H1 (cell line): ENCODE measurements at regions not wholly inside any gene's neighbourhood (a gene's known extent, or its start where the extent isn't known, plus 50 kb on each side); places are given as distances from the start of the nearest gene placed in this dataset.

Experiments used
- CTCF ChIA-PET: fragments of 300-600 bp; sonication (Branson Sonifier 250); formaldehyde crosslinking; loops from one replicate; lab custom pipeline; 2021; ENCODE audit not compliant: partially characterized antibody; lab: Charles Lee
- POLR2A ChIA-PET: fragments of 300-600 bp; sonication (Branson Sonifier 250); formaldehyde crosslinking; loops from one replicate; lab custom pipeline; 2021; ENCODE audit warnings: inconsistent platforms; ENCODE audit not compliant: partially characterized antibody; lab: Charles Lee
- DNase-seq, 2 experiments: peaks; one replicate each; pipeline versions ENCODE4 v3.0.0 to v3.0.0-alpha.2; 2010 to 2022; ENCODE audit warnings: low spot score in 2 of 2, low read depth in 1 of 2, mixed read lengths in 1 of 2
- FAIRE-seq: peaks from 2 replicates; lab custom pipeline; 2011; peaks lifted over from hg19 to GRCh38; lab: Jason Lieb, UNC
- H2AFZ ChIP-seq: 2 replicates; pipeline ENCODE4 v1.8.1; 2012; ENCODE audit warnings: low read length, inconsistent platforms
- H2AK5ac ChIP-seq: 2 replicates; pipeline ENCODE4 v1.6.1; 2013; ENCODE audit warnings: low read depth, low read length
- H2BK120ac ChIP-seq: replicated peaks from 2 replicates; pipeline ENCODE3; 2013; ENCODE audit warnings: low read depth, low read length, inconsistent platforms
- H2BK12ac ChIP-seq: 2 replicates; pipeline ENCODE4 v1.6.1; 2013; ENCODE audit warnings: low read depth, low read length
- H2BK15ac ChIP-seq: 2 replicates; pipeline ENCODE4 v1.6.1; 2013; ENCODE audit warnings: low read length
- H2BK20ac ChIP-seq: 2 replicates; pipeline ENCODE4 v1.6.1; 2013; ENCODE audit warnings: low read length
- H2BK5ac ChIP-seq: 2 replicates; pipeline ENCODE4 v1.6.1; 2013; ENCODE audit warnings: low read depth, low read length
- H3K14ac ChIP-seq: 2 replicates; pipeline ENCODE4 v1.6.1; 2013; ENCODE audit warnings: inconsistent platforms; ENCODE audit not compliant: insufficient read length
- H3K18ac ChIP-seq: 2 replicates; pipeline ENCODE4 v1.6.1; 2013; ENCODE audit warnings: low read length; ENCODE audit errors: extremely low read depth
- H3K23ac ChIP-seq: 2 replicates; pipeline ENCODE4 v1.6.1; 2013; ENCODE audit warnings: inconsistent platforms; ENCODE audit not compliant: insufficient read length
- H3K23me2 ChIP-seq: 2 replicates; pipeline ENCODE4 v1.6.1; 2013; ENCODE audit warnings: low read depth, low read length
- H3K27ac ChIP-seq: 2 replicates; pipeline ENCODE4 v1.6.1; 2011; ENCODE audit warnings: low read depth, low read length, inconsistent platforms
- H3K27me3 ChIP-seq, 4 experiments: replicated peaks in 1 of 4; 1 replicate in 1 of 4; 2 replicates in 3 of 4; pipeline versions ENCODE4 v1.6.1 to v1.8.1; 2011 to 2013; ENCODE audit warnings: low read length in 3 of 4, mild to moderate bottlenecking in 3 of 4, inconsistent platforms in 2 of 4, mixed read lengths in 2 of 4, moderate library complexity in 1 of 4; ENCODE audit not compliant: control insufficient read depth in 3 of 4, insufficient read depth in 3 of 4; ENCODE audit errors: extremely low read depth in 1 of 4
- H3K36me3 ChIP-seq, 4 experiments: 2 replicates each; pipeline versions ENCODE4 v1.6.1 to v1.8.1; 2011 to 2013; ENCODE audit warnings: mild to moderate bottlenecking in 4 of 4, low read length in 3 of 4, moderate library complexity in 2 of 4, control low read depth in 1 of 4, inconsistent platforms in 1 of 4; ENCODE audit not compliant: insufficient read depth in 4 of 4, control insufficient read depth in 2 of 4
- H3K4ac ChIP-seq: replicated peaks from 2 replicates; pipeline ENCODE3; 2013; ENCODE audit warnings: low read length, low read depth, mixed read lengths, inconsistent platforms; ENCODE audit not compliant: insufficient read length
- H3K4me1 ChIP-seq, 4 experiments: replicated peaks in 1 of 4; 1 replicate in 1 of 4; 2 replicates in 3 of 4; pipeline versions ENCODE4 v1.6.1 to v1.8.1; 2011 to 2013; ENCODE audit warnings: low read length in 3 of 4, inconsistent platforms in 2 of 4, mixed read lengths in 1 of 4; ENCODE audit not compliant: insufficient read depth in 4 of 4, control insufficient read depth in 3 of 4
- H3K4me2 ChIP-seq, 2 experiments: 2 replicates each; pipeline versions ENCODE4 v1.6.1 to v1.8.1; 2011 to 2013; ENCODE audit warnings: low read depth in 2 of 2, low read length in 2 of 2, control low read depth in 1 of 2, inconsistent platforms in 1 of 2, mild to moderate bottlenecking in 1 of 2; ENCODE audit not compliant: insufficient read depth in 1 of 2
- H3K4me3 ChIP-seq, 4 experiments: fragments of 200-600, 300-600 bp in 1 of 4; sonication (generic), shearing (Covaris generic), sonication (Bioruptor Twin) in 1 of 4; 2 replicates each; pipeline versions ENCODE4 v1.5.1 to v1.8.1; 2011 to 2016; ENCODE audit warnings: low read length in 4 of 4, low read depth in 3 of 4, control low read depth in 2 of 4, inconsistent platforms in 2 of 4, mild to moderate bottlenecking in 2 of 4, mixed read lengths in 1 of 4, moderate library complexity in 1 of 4; ENCODE audit not compliant: insufficient read depth in 2 of 4; ENCODE audit errors: extremely low read depth in 1 of 4
- H3K56ac ChIP-seq: replicated peaks from 2 replicates; pipeline ENCODE3; 2013; ENCODE audit warnings: low read depth, mild to moderate bottlenecking, mixed read lengths, low read length, inconsistent platforms; ENCODE audit not compliant: insufficient read length
- H3K79me1 ChIP-seq: 2 replicates; pipeline ENCODE4 v1.6.1; 2013; ENCODE audit warnings: low read depth, low read length, control low read depth
- H3K79me2 ChIP-seq, 2 experiments: 2 replicates each; pipeline versions ENCODE4 v1.6.1 to v1.8.1; 2012 to 2013; ENCODE audit warnings: low read length in 2 of 2, mild to moderate bottlenecking in 2 of 2, inconsistent platforms in 1 of 2; ENCODE audit not compliant: insufficient read depth in 2 of 2, control insufficient read depth in 1 of 2
- H3K9ac ChIP-seq, 4 experiments: replicated peaks in 1 of 4; 1 replicate in 1 of 4; 2 replicates in 3 of 4; pipeline versions ENCODE4 v1.6.1 to v1.8.1; 2011 to 2013; ENCODE audit warnings: low read depth in 3 of 4, low read length in 3 of 4, control low read depth in 2 of 4, mild to moderate bottlenecking in 2 of 4, moderate library complexity in 2 of 4, inconsistent platforms in 1 of 4; ENCODE audit errors: extremely low read depth in 1 of 4
- H3K9me3 ChIP-seq, 2 experiments: 2 replicates each; pipeline versions ENCODE4 v1.6.1 to v1.8.1; 2012 to 2013; ENCODE audit warnings: mild to moderate bottlenecking in 2 of 2, moderate library complexity in 2 of 2, control low read depth in 1 of 2, inconsistent platforms in 1 of 2, low read depth in 1 of 2, low read length in 1 of 2, mixed read lengths in 1 of 2; ENCODE audit not compliant: insufficient read depth in 2 of 2
- H4K20me1 ChIP-seq, 2 experiments: replicated peaks in 1 of 2; 2 replicates each; pipeline versions ENCODE3 to v1.8.1; 2011 to 2013; ENCODE audit warnings: inconsistent platforms in 2 of 2, low read length in 2 of 2, mild to moderate bottlenecking in 1 of 2; ENCODE audit not compliant: insufficient read depth in 2 of 2, control insufficient read depth in 1 of 2
- H4K5ac ChIP-seq: 2 replicates; pipeline ENCODE4 v1.6.1; 2013; ENCODE audit warnings: low read length, low read depth, mixed read lengths, inconsistent platforms; ENCODE audit not compliant: insufficient read length
- H4K8ac ChIP-seq: 2 replicates; pipeline ENCODE4 v1.8.0; 2013; ENCODE audit warnings: mild to moderate bottlenecking, moderate library complexity, low read length, inconsistent platforms; ENCODE audit not compliant: insufficient read depth; ENCODE audit errors: extremely low read depth
- H4K91ac ChIP-seq: replicated peaks from 2 replicates; pipeline ENCODE3; 2013; ENCODE audit warnings: low read length, mixed read lengths, inconsistent platforms; ENCODE audit not compliant: insufficient read length
- MAFK ChIP-seq: IDR thresholded peaks from 2 replicates; pipeline ENCODE4 v1.6.1; 2012; ENCODE audit warnings: low read depth, mild to moderate bottlenecking, improper control_type of control experiment, low read length
- TCF12 ChIP-seq: IDR thresholded peaks from 2 replicates; pipeline ENCODE4 v1.6.1; 2011; ENCODE audit warnings: low read depth, mild to moderate bottlenecking, low read length
- WGBS, 2 experiments: shearing (Covaris generic) in 1 of 2; methylation state at CpG; one replicate each; pipeline versions ENCODE4 v1.1.6 to v1.1.7; 2013 to 2015; ENCODE audit warnings: low lambda C conversion rate in 2 of 2, mixed read lengths in 2 of 2, inconsistent platforms in 1 of 2, low coverage in 1 of 2, missing lambda C conversion rate in 1 of 2; ENCODE audit not compliant: insufficient replicate concordance in 2 of 2, insufficient coverage in 1 of 2, insufficient read length in 1 of 2; ENCODE audit errors: extremely low coverage in 1 of 2, missing lambda C conversion rate in 1 of 2; 5-methylcytosine and 5-hydroxymethylcytosine counted together

- no peak overlapping the region for H2BK5ac ChIP-seq
- H4K8ac ChIP-seq = no peak overlapping the region
- no peak overlapping the region for H2BK12ac ChIP-seq
- H3K79me1 ChIP-seq = no peaks in the 10 kb centered on the region
- H3K4me2 ChIP-seq = no peak overlapping the region
- H4K5ac ChIP-seq = no peak overlapping the region
- H2BK15ac ChIP-seq = no peak overlapping the region
- ChIA-PET CTCF (interaction anchor here (0.6 kb wide), 2 partner anchors 229 to 720 kb away, joined by 3 read pairs; no protein-coding TSS in a partner anchor), POLR2A (no interaction called here)
- H3K23ac ChIP-seq = no peak overlapping the region
- no peak overlapping the region for H2AFZ ChIP-seq
- H3K4me3 ChIP-seq = no peak overlapping the region
- no peak overlapping the region for H4K91ac ChIP-seq
- no peak overlapping the region for H2BK20ac ChIP-seq
- no peaks in the 10 kb centered on the region for H3K79me2 ChIP-seq
- H3K14ac ChIP-seq = no peak overlapping the region
- peaks cover 0 to 2% (median 0%) of the 10 kb centered on the region in 4 experiments; a peak in 3 of 7 replicates for H3K4me1 ChIP-seq
- H2BK120ac ChIP-seq = no peak overlapping the region
- no peaks in the 10 kb centered on the region for H3K23me2 ChIP-seq
- no peak overlapping the region for H3K56ac ChIP-seq
- no peak overlapping the region for H3K4ac ChIP-seq
- no peak overlapping the region for H3K27ac ChIP-seq
- no peaks in the 10 kb centered on the region for H3K36me3 ChIP-seq
- no peak for DNase-seq
- H2AK5ac ChIP-seq = no peak overlapping the region
- H3K9me3 ChIP-seq = no peaks in the 10 kb centered on the region
- TF ChIP-seq MAFK (peak; percentile 73; the same call in 1 of the 2 replicates), TCF12 (no peak)
- FAIRE-seq = no peak
- no peak overlapping the region for H3K18ac ChIP-seq
- H4K20me1 ChIP-seq = no peaks in the 10 kb centered on the region
- H3K9ac ChIP-seq = no peak overlapping the region
- no peaks in the 10 kb centered on the region for H3K27me3 ChIP-seq
- WGBS, 2 experiments = 96% methylated on average over 3 of the region's 3 CpGs; no CpG with 5 or more reads in 1 of the 2 experiments
Observed at GRCh38 chr5:17432569-17432968, 65.5 kb upstream of the TAF11L2 start.
